ENCODE measurements at regions not wholly inside any gene's neighbourhood (a gene's known extent, or its start where the extent isn't known, plus 50 kb on each side); places are given as distances from the start of the nearest gene placed in this dataset.
"Not testable (repeated sequence)": the region's sequence is repeated elsewhere in the genome, so short reads cannot be mapped to it uniquely, and the experiment has no call there.

GRCh38 chr15:22519213-22519612 lies 60.5 kb downstream of the GOLGA6L22 start:
- not testable (repeated sequence) for DNase-seq

GRCh38 chr15:22526537-22526936 lies 67.8 kb downstream of the GOLGA6L22 start:
- DNase-seq, result not testable (repeated sequence)

DNA sequence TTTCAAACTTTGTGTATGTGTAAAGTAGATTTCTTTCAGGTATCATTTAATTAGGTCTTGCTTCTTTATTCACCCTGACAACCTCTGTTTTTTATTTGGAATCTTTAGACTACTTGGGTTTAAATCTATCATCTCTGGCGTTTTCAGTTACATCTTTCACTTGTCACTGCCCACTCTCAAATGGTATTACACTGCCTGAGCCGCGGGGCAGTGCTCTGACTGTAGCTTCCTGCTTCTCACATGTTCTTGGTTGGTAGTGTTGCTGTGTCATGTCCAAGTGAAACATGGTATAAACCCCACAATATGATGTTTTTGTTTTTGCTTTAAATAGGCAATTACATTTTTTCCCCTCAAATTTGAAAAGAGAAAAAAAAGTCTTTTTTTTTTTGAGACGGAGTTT lies 68.3 kb downstream of the GOLGA6L22 start:
- DNase-seq, result not testable (repeated sequence)

DNA sequence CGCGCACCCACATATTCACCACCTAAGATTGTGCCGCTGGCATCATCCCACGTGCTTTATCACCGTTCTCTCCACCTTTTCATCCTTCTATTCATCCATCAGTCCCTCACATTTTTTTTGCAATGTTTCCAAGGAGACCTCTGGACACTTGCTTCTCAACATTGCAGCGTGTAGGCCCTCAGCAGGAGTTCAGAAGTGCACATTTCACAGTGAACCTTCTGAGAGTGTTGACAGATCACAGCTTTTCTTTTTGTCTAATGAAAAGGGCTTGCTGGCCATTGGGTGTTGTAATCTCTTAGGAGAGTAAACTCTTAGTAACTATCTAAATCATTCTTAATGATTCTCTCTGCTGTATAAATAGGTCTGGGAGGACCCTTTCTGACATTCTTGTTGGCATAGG lies 70.5 kb downstream of the GOLGA6L22 start:
- not testable (repeated sequence) for DNase-seq

- DNase-seq, result not testable (repeated sequence)
These were observed 101.0 kb downstream of the GOLGA6L22 start for GRCh38 chr15:22559701-22560100.

- not testable (repeated sequence) for DNase-seq
These were observed 103.0 kb downstream of the GOLGA6L22 start for GRCh38 chr15:22561716-22562115.

- not testable (repeated sequence) for DNase-seq
These were observed 107.8 kb downstream of the GOLGA6L22 start for GRCh38 chr15:22566510-22566909.

DNA sequence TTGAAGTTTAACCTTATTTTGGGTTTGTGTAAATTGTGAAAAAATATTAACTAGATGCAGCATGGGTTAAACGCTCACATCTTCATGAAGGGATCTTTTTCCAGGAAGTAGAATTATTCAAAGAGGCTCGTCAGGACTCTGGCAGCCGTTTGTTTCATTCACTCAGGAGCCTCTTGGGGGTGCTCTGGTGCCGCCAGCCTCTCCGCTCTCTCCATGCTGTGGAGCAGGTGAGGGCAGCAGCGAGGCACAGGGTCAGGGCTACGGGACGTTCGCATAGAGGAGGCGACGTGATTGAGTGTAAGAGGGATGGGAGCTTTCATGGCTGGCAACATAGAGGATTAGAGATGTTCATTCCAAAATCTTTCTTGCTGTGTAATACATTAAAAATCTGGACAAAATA lies 110.8 kb downstream of the GOLGA6L22 start:
- DNase-seq, result not testable (repeated sequence)

GRCh38 chr15:22572152-22572735 lies 113.5 kb downstream of the GOLGA6L22 start:
- not testable (repeated sequence) for DNase-seq

- DNase-seq, result not testable (repeated sequence)
These were observed 114.1 kb downstream of the GOLGA6L22 start for GRCh38 chr15:22572792-22573191.

GRCh38 chr15:22577828-22578227 lies 119.1 kb downstream of the GOLGA6L22 start:
- not testable (repeated sequence) for DNase-seq

GRCh38 chr15:22579213-22579612 lies 120.5 kb downstream of the GOLGA6L22 start:
- DNase-seq, result not testable (repeated sequence)

- DNase-seq, result not testable (repeated sequence)
These were observed 128.7 kb downstream of the GOLGA6L22 start for GRCh38 chr15:22587391-22587790.

DNA sequence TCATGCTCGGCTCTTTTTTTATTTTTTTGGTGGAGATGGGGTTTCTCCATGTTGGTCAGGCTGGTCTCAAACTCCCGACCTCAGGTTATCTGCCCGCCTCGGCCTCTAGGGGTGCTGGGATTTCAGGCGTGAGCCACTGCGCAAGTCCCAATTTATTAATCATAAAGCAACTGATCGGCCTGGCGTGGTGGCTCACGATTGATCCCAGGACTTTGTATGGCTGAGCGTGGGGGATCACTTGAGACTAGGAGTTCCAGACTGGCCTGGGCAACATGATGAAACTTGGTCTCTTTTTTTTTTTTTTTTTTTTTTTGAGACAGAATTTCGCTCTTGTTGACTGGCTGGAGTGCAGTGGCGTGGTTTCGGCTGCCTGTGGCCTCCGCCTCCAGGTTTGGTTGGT lies 139.8 kb downstream of the GOLGA6L22 start:
- not testable (repeated sequence) for DNase-seq

DNA sequence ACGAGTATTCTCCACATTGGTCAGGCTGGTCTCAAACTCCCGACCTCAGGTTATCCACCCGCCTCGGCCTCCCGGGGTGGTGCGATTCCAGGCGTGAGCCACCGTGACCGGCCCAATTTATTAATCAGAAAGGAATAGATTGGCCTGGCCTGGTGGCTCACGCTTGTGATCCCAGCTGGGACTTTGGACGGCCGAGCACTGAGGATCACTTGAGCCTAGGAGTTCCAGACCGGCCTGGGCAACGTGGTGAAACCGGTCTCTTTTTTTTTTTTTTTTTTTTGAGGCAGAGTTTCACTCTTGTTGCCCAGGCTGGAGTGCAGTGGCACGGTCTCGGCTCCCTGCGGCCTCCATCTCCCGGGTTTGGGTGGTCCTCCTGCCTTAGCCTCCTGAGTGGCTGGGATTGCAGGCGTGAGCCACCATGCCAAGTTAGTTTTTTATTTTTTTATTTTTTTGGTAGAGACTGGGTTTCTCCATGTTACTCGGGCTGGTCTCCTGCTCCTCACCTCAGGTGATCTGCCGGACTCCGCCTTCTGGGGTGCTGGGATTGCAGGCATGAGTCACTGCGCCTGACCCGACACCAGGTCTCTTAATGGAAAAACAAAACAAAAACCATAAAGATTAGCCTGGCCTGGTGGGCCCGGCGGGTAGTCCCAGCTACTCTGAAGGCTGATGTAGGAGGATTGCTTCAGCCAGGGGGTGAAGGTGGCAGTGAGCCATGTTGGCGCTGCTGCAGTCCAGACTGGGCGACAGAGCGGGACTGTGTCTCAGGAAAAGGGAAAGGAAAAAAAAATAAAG lies 141.0 kb downstream of the GOLGA6L22 start:
- not testable (repeated sequence) for DNase-seq

DNA sequence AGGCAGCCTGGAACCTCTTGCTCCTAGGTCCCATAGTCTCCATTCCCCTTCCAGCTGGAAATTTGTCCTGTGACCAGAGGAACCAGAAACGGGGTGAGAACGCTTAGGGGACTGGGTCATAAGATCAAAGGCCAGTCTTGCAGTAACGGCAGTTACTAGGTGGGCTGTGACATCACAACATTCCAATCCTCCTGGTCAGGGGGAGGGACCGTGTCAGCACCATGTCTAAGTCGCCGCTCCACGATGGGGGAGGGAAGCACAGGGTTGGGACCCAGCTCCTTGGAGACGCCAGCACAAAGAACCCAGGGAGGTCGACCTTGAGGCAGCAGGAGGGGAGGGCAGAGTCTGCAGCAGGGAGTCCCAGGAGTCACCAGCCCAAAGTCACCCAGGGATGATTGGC lies 158.3 kb downstream of the GOLGA6L22 start:
- not testable (repeated sequence) for DNase-seq

GRCh38 chr15:22631789-22632188 lies 154.7 kb upstream of the NIPA1 start:
- DNase-seq, result not testable (repeated sequence)

DNA sequence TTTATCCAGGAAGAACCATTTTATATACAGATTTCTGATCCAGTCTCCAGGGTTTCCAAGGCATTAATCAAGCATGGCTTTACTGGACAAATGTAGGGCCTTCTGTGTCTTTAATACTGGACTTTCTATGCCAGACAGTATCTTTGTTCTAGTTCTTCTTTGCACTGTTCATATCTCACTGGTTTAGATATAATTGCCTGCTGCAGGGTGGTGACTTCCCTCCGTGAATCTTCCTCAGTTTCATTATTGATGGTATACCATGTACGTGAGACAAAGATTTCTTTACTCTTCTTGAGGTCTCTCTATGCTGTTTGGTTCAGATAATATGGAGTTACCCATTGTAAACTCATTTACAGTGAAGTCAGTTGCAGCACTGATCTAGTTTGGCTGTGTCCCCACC lies 146.5 kb upstream of the NIPA1 start:
- not testable (repeated sequence) for DNase-seq

GRCh38 chr15:22649458-22649857 lies 137.0 kb upstream of the NIPA1 start:
- DNase-seq, result not testable (repeated sequence)

GRCh38 chr15:22651179-22651578 lies 135.3 kb upstream of the NIPA1 start:
- DNase-seq, result not testable (repeated sequence)

- DNase-seq, result not testable (repeated sequence)
These were observed 122.0 kb upstream of the NIPA1 start for GRCh38 chr15:22664294-22665058.

- not testable (repeated sequence) for DNase-seq
These were observed 121.3 kb upstream of the NIPA1 start for GRCh38 chr15:22665059-22665702.

DNA sequence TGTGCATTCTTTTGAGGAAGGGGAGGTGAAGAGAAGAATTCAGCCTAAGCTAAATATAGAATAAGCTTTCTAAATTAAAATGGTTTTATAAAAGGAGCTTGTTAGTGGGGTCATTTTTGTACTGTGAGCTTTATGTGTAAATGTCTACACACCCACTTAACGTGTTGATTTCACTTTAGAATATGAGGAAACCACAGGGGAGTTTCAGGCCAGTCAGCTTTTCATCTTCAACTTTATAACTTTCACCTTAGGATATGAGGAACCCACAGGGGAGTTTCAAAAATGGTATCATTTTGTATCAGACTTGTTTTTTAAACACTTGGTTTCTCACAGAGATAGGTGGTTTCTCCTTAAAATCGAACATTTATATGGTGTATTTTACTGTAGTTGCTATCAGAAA lies 120.7 kb upstream of the NIPA1 start:
- not testable (repeated sequence) for DNase-seq

Data from DMS79 (cell line).